HepG2 (cell line): ENCODE measurements at regions not wholly inside any gene's neighbourhood (a gene's known extent, or its start where the extent isn't known, plus 50 kb on each side); places are given as distances from the start of the nearest gene placed in this dataset.

ENCODE experiments used
- ATAC-seq: fragments of 200-7000 bp; cut with Tn5 transposase; 3 replicates; pipeline ENCODE4 v1.9.1; 2020; ENCODE audit warnings: mild to moderate bottlenecking, moderate library complexity
- BruUV-seq: library from RNA; stranded (reverse); fragments of 400-500 nt; replicated peaks from 2 replicates; lab custom pipeline; 2021; lab: Mats Ljungman, UMichigan
- CTCF ChIA-PET: fragments of 300-600 bp; formaldehyde crosslinking; extraction: SDS; loops from one replicate; lab custom pipeline; 2021; ENCODE audit warnings: low total read pairs, inconsistent platforms, low intra/inter-chr PET ratio; lab: Yijun Ruan, JAX
- POLR2A ChIA-PET: fragments of 350-600 bp; sonication (Branson Sonifier 250); formaldehyde crosslinking; loops from one replicate; lab custom pipeline; 2020; ENCODE audit warnings: antibody characterized with exemption, inconsistent platforms; lab: Yijun Ruan, JAX
- DNase-seq: peaks from one replicate; pipeline ENCODE4 v3.0.0-alpha.2; 2015; ENCODE audit warnings: low spot score
- FAIRE-seq: peaks from 3 replicates; lab custom pipeline; 2011; peaks lifted over from hg19 to GRCh38; lab: Jason Lieb, UNC
- H2AFZ ChIP-seq: one replicate; pipeline ENCODE4 v1.6.1; 2011; ENCODE audit warnings: low read length, inconsistent platforms
- H3K27ac ChIP-seq: fragments of 300-600 bp; 3 replicates; pipeline ENCODE4 v1.8.0; 2011; ENCODE audit warnings: mixed run types, mild to moderate bottlenecking, mixed read lengths, low read length, inconsistent platforms; ENCODE audit not compliant: insufficient read depth; ENCODE audit errors: extremely low read length
- H3K27me3 ChIP-seq, 2 experiments: fragments of 200-600 bp in 1 of 2; 2 replicates in 1 of 2; 3 replicates in 1 of 2; pipeline versions ENCODE4 v1.6.0 to v1.8.0; 2011; ENCODE audit warnings: low read length in 2 of 2, mild to moderate bottlenecking in 2 of 2, moderate library complexity in 2 of 2, inconsistent platforms in 1 of 2; ENCODE audit not compliant: insufficient read depth in 2 of 2, control insufficient read depth in 1 of 2
- H3K36me3 ChIP-seq, 2 experiments: fragments of 200-600 bp in 1 of 2; replicated peaks in 1 of 2; 2 replicates in 1 of 2; 3 replicates in 1 of 2; pipeline versions ENCODE4 v1.5.1 to v1.8.0; 2011; ENCODE audit warnings: low read length in 2 of 2, inconsistent platforms in 1 of 2; ENCODE audit not compliant: insufficient read depth in 2 of 2, control insufficient read depth in 1 of 2
- H3K4me1 ChIP-seq: 2 replicates; pipeline ENCODE4 v1.5.1; 2012; ENCODE audit warnings: low read length, inconsistent platforms; ENCODE audit not compliant: insufficient read depth
- H3K4me2 ChIP-seq: 2 replicates; pipeline ENCODE4 v1.6.0; 2011; ENCODE audit warnings: low read depth, low read length, inconsistent platforms
- H3K4me3 ChIP-seq, 3 experiments: fragments of 200-600 bp in 1 of 3; sonication (generic), shearing (Covaris generic) in 1 of 3; replicated peaks in 1 of 3; 2 replicates each; pipeline ENCODE4 v1.5.1; 2011 to 2016; ENCODE audit warnings: low read length in 3 of 3, inconsistent platforms in 2 of 3, low read depth in 2 of 3, mild to moderate bottlenecking in 2 of 3, control low read depth in 1 of 3, mixed read lengths in 1 of 3; ENCODE audit not compliant: insufficient read depth in 1 of 3
- H3K79me2 ChIP-seq: one replicate; pipeline ENCODE4 v1.6.1; 2011; ENCODE audit warnings: low read length, inconsistent platforms; ENCODE audit not compliant: insufficient read depth
- H3K9ac ChIP-seq: 2 replicates; pipeline ENCODE4 v1.6.0; 2011; ENCODE audit warnings: mild to moderate bottlenecking, low read depth, low read length, inconsistent platforms; ENCODE audit not compliant: insufficient read depth
- H3K9me3 ChIP-seq: 2 replicates; pipeline ENCODE4 v1.5.1; 2012; ENCODE audit warnings: mild to moderate bottlenecking, low read length
- H4K20me1 ChIP-seq: 2 replicates; pipeline ENCODE4 v1.6.0; 2011; ENCODE audit warnings: inconsistent platforms, mild to moderate bottlenecking, low read length, moderate library complexity; ENCODE audit not compliant: insufficient read depth
- HNF4G ChIP-seq, 2 experiments: sonication (generic) in 1 of 2; formaldehyde crosslinking in 1 of 2; IDR thresholded peaks; 2 replicates each; pipeline versions ENCODE4 v1.4.0 to v1.6.1; 2011 to 2020; ENCODE audit warnings: borderline replicate concordance in 2 of 2, low read depth in 2 of 2, mild to moderate bottlenecking in 2 of 2, low read length in 1 of 2, missing genetic modification reagents in 1 of 2, moderate library complexity in 1 of 2
- MED1 ChIP-seq: sonication (generic); formaldehyde crosslinking; IDR thresholded peaks from 2 replicates; pipeline ENCODE4 v1.4.0; 2020; ENCODE audit warnings: missing genetic modification reagents
- RAD21 ChIP-seq: fragments of 450-650 bp; formaldehyde crosslinking; IDR thresholded peaks from 2 replicates; pipeline ENCODE4 v1.5.0; 2020; ENCODE audit warnings: mild to moderate bottlenecking
- TEAD2 ChIP-seq: sonication (generic); formaldehyde crosslinking; IDR thresholded peaks from 2 replicates; pipeline ENCODE4 v1.9.0; 2021; ENCODE audit warnings: missing genetic modification reagents
- ZC3H4 ChIP-seq: sonication (generic); formaldehyde crosslinking; IDR thresholded peaks from 2 replicates; pipeline ENCODE4 v1.4.0; 2020; ENCODE audit warnings: missing genetic modification reagents, borderline replicate concordance
- ZNF609 ChIP-seq: sonication (generic); formaldehyde crosslinking; IDR thresholded peaks from 2 replicates; pipeline ENCODE4 v1.4.0; 2020; ENCODE audit warnings: mild to moderate bottlenecking, missing genetic modification reagents, borderline replicate concordance
- WGBS: methylation state at CpG from one replicate; pipeline ENCODE4 v1.1.6; 2017; ENCODE audit warnings: low lambda C conversion rate; 5-methylcytosine and 5-hydroxymethylcytosine counted together
- in situ Hi-C: cut with HindIII; loops from 2 replicates; pipeline ENCODE4 v1.10.0; 2017; ENCODE audit warnings: low pct_unique_long_range_greater_than_20kb; ENCODE audit not compliant: extremely low pct_ligation_motif_present
- intact Hi-C: fragments of 100-400 bp; cut with micrococcal nuclease; formaldehyde crosslinking; loops from one replicate; pipeline ENCODE4 v1.10.0; 2022; ENCODE audit not compliant: unreplicated experiment

GRCh38 chr1:208562151-208562960 is 318.2 kb upstream of the PLXNA2 start:
- intact Hi-C loops (no loop called here), in situ Hi-C loops (no loop called here)
- 0% methylated on average over 3 of the region's 3 CpGs for WGBS
- POLR2A ChIA-PET, result no interaction called here
- FAIRE-seq, result no peak
- Histone ChIP-seq H3K9me3 (no peaks in the 10 kb centered on the region), H3K4me1 (no peaks in the 10 kb centered on the region), H3K27me3 (no peaks in the 10 kb centered on the region), H3K36me3 (no peaks in the 10 kb centered on the region), H3K9ac (no peak overlapping the region), H3K79me2 (no peaks in the 10 kb centered on the region), H2AFZ (no peak overlapping the region), H3K4me3 (no peak overlapping the region), H3K27ac (no peak overlapping the region), H4K20me1 (no peaks in the 10 kb centered on the region), H3K4me2 (no peak overlapping the region)
- CTCF ChIA-PET, result no interaction called here
- TF ChIP-seq HNF4G (IDR thresholded peaks at IDR 0.05; ENCODE audit: borderline replicate concordance, low read depth, low read length), result no peak
- no peak for TF ChIP-seq HNF4G (CRISPR knock-in tag; IDR thresholded peaks at IDR 0.05; ENCODE audit: borderline replicate concordance, low read depth)
- TF ChIP-seq ZNF609, result no peak
- no peak for TF ChIP-seq MED1 (CRISPR knock-in tag)
- TF ChIP-seq RAD21, result no peak
- no peak for TF ChIP-seq ZC3H4 (CRISPR knock-in tag)
- TF ChIP-seq TEAD2 (CRISPR knock-in tag), result no peak
- no TSS peak for BruUV-seq
- no peak for ATAC-seq
- DNase-seq, result no peak
